AML-193 (cell line): ENCODE measurements at regions not wholly inside any gene's neighbourhood (a gene's known extent, or its start where the extent isn't known, plus 50 kb on each side); places are given as distances from the start of the nearest gene placed in this dataset.
A peak's percentile ranks its signal among the peaks of the same experiment; 100 is the strongest.
"Not testable (repeated sequence)": the region's sequence is repeated elsewhere in the genome, so short reads cannot be mapped to it uniquely, and the experiment has no call there.

ENCODE experiments used
- DNase-seq, 2 experiments: peaks; one replicate each; lab custom pipeline; 2025; lab: John Stamatoyannopoulos, UW

GRCh38 chr9:78669591-78669990 lies 372.7 kb downstream of the PSAT1 start:
- DNase-seq: no peak

- no peak for DNase-seq
These were observed 374.9 kb downstream of the PSAT1 start for GRCh38 chr9:78671785-78672184.

GRCh38 chr9:78674874-78675273 lies 377.9 kb downstream of the PSAT1 start:
- no peak for DNase-seq

GRCh38 chr9:78676009-78676408 lies 379.1 kb downstream of the PSAT1 start:
- no peak for DNase-seq

GRCh38 chr9:78676623-78677022 lies 379.7 kb downstream of the PSAT1 start:
- no peak for DNase-seq

GRCh38 chr9:78677326-78677725 lies 380.4 kb downstream of the PSAT1 start:
- DNase-seq: no peak

GRCh38 chr9:78678877-78679276 lies 382.0 kb downstream of the PSAT1 start:
- no peak for DNase-seq

- no peak for DNase-seq
These were observed 383.3 kb downstream of the PSAT1 start for GRCh38 chr9:78680196-78680595.

- no peak for DNase-seq
These were observed 385.3 kb downstream of the PSAT1 start for GRCh38 chr9:78682216-78682615.

- DNase-seq: no peak
These were observed 388.5 kb downstream of the PSAT1 start for GRCh38 chr9:78685471-78685870.

GRCh38 chr9:78688796-78689195 lies 391.9 kb downstream of the PSAT1 start:
- DNase-seq: no peak

- no peak for DNase-seq
These were observed 394.6 kb downstream of the PSAT1 start for GRCh38 chr9:78691542-78691941.

- no peak for DNase-seq
These were observed 395.9 kb downstream of the PSAT1 start for GRCh38 chr9:78692871-78693270.

- no peak for DNase-seq
These were observed 398.0 kb downstream of the PSAT1 start for GRCh38 chr9:78694974-78695373.

- DNase-seq: peak; percentile 14 to 35
These were observed 398.6 kb downstream of the PSAT1 start for GRCh38 chr9:78695519-78695918.

GRCh38 chr9:78697618-78698017 lies 400.7 kb downstream of the PSAT1 start:
- DNase-seq: no peak

GRCh38 chr9:78698371-78698770 lies 401.4 kb downstream of the PSAT1 start:
- peak; percentile 28 to 41 for DNase-seq

GRCh38 chr9:78699217-78699616 lies 402.3 kb downstream of the PSAT1 start:
- not testable (repeated sequence) for DNase-seq

- DNase-seq: not testable (repeated sequence)
These were observed 407.2 kb downstream of the PSAT1 start for GRCh38 chr9:78704153-78704552.

- DNase-seq: no peak
These were observed 410.2 kb downstream of the PSAT1 start for GRCh38 chr9:78707080-78707479.

GRCh38 chr9:78707481-78707991 lies 410.6 kb downstream of the PSAT1 start:
- DNase-seq: peak; percentile 7 to 32

- no peak for DNase-seq
These were observed 416.1 kb downstream of the PSAT1 start for GRCh38 chr9:78712903-78713613.

GRCh38 chr9:78713614-78714405 lies 416.9 kb downstream of the PSAT1 start:
- no peak for DNase-seq
